GM12891 (cell line): ENCODE measurements at regions not wholly inside any gene's neighbourhood (a gene's known extent, or its start where the extent isn't known, plus 50 kb on each side); places are given as distances from the start of the nearest gene placed in this dataset.

Source experiments
- PAX5 ChIP-seq: IDR thresholded peaks from 2 replicates; pipeline ENCODE4 v1.6.1; 2011; ENCODE audit warnings: low read length, moderate library complexity, mild to moderate bottlenecking; ENCODE audit not compliant: insufficient read depth, severe bottlenecking
- POLR2A ChIP-seq: IDR thresholded peaks from 2 replicates; pipeline ENCODE4 v1.6.1; 2011; ENCODE audit warnings: low read depth, low read length, control low read depth
- POLR2AphosphoS5 ChIP-seq: IDR thresholded peaks from 2 replicates; pipeline ENCODE4 v1.6.1; 2011; ENCODE audit warnings: low read depth, low read length, control low read depth
- POU2F2 ChIP-seq: IDR thresholded peaks from 2 replicates; pipeline ENCODE4 v1.6.1; 2011; ENCODE audit warnings: low read depth, mild to moderate bottlenecking, control low read depth, low read length, moderate library complexity
- SPI1 ChIP-seq: IDR thresholded peaks from 2 replicates; pipeline ENCODE4 v1.6.1; 2011; ENCODE audit warnings: low read depth, low read length, control low read depth
- TAF1 ChIP-seq: IDR thresholded peaks from 2 replicates; pipeline ENCODE4 v1.6.1; 2011; ENCODE audit warnings: low read depth, low read length, control low read depth

DNA sequence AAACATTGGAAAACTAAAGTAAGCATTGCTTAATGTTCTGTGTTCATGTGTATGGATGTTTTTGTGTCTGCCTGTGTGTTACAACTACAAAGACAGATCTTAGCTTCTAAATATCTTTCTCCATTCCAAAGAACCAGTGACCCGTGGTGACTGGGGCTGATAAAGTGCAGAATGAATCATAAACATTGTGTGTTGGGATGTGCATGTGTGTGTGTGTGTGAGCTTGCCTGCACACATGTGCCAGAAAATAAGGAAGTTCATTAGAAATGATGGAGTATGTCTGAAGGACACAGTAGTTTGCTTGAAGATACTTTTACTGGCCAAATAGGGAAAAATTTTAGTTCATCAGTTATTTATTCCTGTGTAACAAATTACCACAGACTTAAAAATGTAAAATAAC, 756.6 kb upstream of the CELF4 start:
- TF ChIP-seq POLR2A: no peak
- TF ChIP-seq POLR2AphosphoS5: no peak
- TF ChIP-seq TAF1: no peak
- no peak for TF ChIP-seq POU2F2
- TF ChIP-seq SPI1: no peak
- TF ChIP-seq PAX5: no peak
